Activated CD8-positive, alpha-beta memory T cell treated with anti-CD3 and anti-CD28 coated beads for 48 hours (primary cell): ENCODE measurements at regions not wholly inside any gene's neighbourhood (a gene's known extent, or its start where the extent isn't known, plus 50 kb on each side); places are given as distances from the start of the nearest gene placed in this dataset.
"Not testable (repeated sequence)": the region's sequence is repeated elsewhere in the genome, so short reads cannot be mapped to it uniquely, and the experiment has no call there.

ENCODE experiments used
- DNase-seq, 3 experiments: peaks; one replicate each; pipeline ENCODE4 v3.0.0-alpha.2; 2020; ENCODE audit warnings: low read depth in 2 of 3, low spot score in 2 of 3

- DNase-seq, result no peak
Observed at GRCh38 chr1:112855152-112855828, 100.7 kb downstream of the SLC16A1 start.

GRCh38 chr1:112854368-112854984 is 101.5 kb downstream of the SLC16A1 start:
- DNase-seq, result not testable (repeated sequence)

- DNase-seq, result not testable (repeated sequence)
Observed at GRCh38 chr1:112853915-112854314, 102.1 kb downstream of the SLC16A1 start.

- DNase-seq, result no peak
Observed at GRCh38 chr1:112852934-112853333, 103.1 kb downstream of the SLC16A1 start.

GRCh38 chr1:112852276-112852675 is 103.7 kb downstream of the SLC16A1 start:
- DNase-seq, result no peak

GRCh38 chr1:112850034-112850757 is 105.8 kb downstream of the SLC16A1 start:
- DNase-seq, result no peak

GRCh38 chr1:112849425-112850033 is 106.5 kb downstream of the SLC16A1 start:
- DNase-seq, result no peak

- DNase-seq, result no peak
Observed at GRCh38 chr1:112841825-112842224, 114.2 kb downstream of the SLC16A1 start.

GRCh38 chr1:112840631-112841624 is 115.1 kb downstream of the SLC16A1 start:
- DNase-seq, result no peak

- no peak for DNase-seq
Observed at GRCh38 chr1:112836642-112837041, 119.4 kb downstream of the SLC16A1 start.

GRCh38 chr1:112833806-112834205 is 118.7 kb upstream of the PPM1J start:
- no peak for DNase-seq

- not testable (repeated sequence) for DNase-seq
Observed at GRCh38 chr1:112832259-112832658, 117.1 kb upstream of the PPM1J start.

- not testable (repeated sequence) for DNase-seq
Observed at GRCh38 chr1:112829691-112830090, 114.6 kb upstream of the PPM1J start.

GRCh38 chr1:112828716-112829115 is 113.6 kb upstream of the PPM1J start:
- DNase-seq, result no peak

- not testable (repeated sequence) for DNase-seq
Observed at GRCh38 chr1:112827391-112827790, 112.3 kb upstream of the PPM1J start.

GRCh38 chr1:112826217-112826944 is 111.2 kb upstream of the PPM1J start:
- DNase-seq, result no peak

- DNase-seq, result not testable (repeated sequence)
Observed at GRCh38 chr1:112825563-112826216, 110.6 kb upstream of the PPM1J start.

- not testable (repeated sequence) for DNase-seq
Observed at GRCh38 chr1:112825075-112825474, 109.9 kb upstream of the PPM1J start.

GRCh38 chr1:112821307-112822063 is 106.4 kb upstream of the PPM1J start:
- not testable (repeated sequence) for DNase-seq
